Endothelial cell of hepatic sinusoid (primary cell): ENCODE measurements at regions not wholly inside any gene's neighbourhood (a gene's known extent, or its start where the extent isn't known, plus 50 kb on each side); places are given as distances from the start of the nearest gene placed in this dataset.

Experiments used
- in situ Hi-C: cut with HindIII; loops from 2 replicates; pipeline ENCODE4 v1.10.0; 2017; ENCODE audit warnings: low sequenced_read_pairs

GRCh38 chr21:14871861-14872260, 192.9 kb downstream of the NRIP1 start:
- in situ Hi-C loops: no loop called here

GRCh38 chr21:14870853-14871149, 194.0 kb downstream of the NRIP1 start:
- in situ Hi-C loops: no loop called here

- in situ Hi-C loops: no loop called here
Measured at GRCh38 chr21:14869984-14870852, 194.6 kb downstream of the NRIP1 start.

DNA sequence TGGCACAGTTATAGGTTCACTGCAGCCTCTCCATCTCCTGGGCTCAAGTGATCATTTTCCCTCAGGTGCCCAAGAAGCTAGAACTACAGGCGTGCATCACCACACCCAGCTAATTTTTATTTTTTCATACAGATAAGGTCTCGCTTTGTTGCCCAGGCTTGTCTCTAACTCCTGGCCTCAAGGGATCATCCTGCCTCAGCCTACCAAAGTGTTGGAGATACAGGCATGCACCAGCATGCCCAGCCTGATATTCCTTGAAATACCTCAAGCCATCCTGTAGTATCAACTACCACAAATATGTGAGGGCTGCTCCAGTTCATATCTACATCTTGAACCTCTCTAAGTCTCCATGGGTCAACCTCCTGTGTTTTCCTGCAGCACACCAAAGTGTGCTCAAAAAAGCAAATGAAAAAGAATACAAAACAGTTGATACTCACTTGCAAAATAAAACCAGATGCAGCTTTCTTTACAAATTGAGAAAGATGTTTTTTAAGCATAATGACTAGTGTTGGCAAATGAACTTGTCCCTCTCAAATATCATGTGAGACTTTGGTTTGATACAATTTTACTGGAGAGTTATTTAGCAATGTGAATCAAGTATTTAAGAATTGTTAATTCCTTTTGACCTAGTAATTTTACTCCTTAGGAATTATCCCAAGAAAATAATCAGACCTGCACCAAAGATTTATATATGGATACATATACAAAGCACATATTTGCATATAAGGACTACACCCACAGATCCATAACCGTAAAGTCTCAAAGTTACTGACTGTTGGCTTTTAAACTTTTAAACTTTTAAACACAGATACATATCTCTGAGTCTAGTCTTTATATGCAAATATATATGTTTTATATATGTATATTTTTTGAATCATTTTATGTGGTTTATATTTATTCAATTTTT, 197.7 kb downstream of the NRIP1 start:
- in situ Hi-C loops: no loop called here

- in situ Hi-C loops: loop anchor here (5.0 kb wide), 1 partner anchor 623 kb away; no protein-coding TSS in a partner anchor
Measured at GRCh38 chr21:14864211-14865021, 200.4 kb downstream of the NRIP1 start.

GRCh38 chr21:14863745-14864210, 201.0 kb downstream of the NRIP1 start:
- in situ Hi-C loops: loop anchor here (5.0 kb wide), 1 partner anchor 624 kb away; no protein-coding TSS in a partner anchor

DNA sequence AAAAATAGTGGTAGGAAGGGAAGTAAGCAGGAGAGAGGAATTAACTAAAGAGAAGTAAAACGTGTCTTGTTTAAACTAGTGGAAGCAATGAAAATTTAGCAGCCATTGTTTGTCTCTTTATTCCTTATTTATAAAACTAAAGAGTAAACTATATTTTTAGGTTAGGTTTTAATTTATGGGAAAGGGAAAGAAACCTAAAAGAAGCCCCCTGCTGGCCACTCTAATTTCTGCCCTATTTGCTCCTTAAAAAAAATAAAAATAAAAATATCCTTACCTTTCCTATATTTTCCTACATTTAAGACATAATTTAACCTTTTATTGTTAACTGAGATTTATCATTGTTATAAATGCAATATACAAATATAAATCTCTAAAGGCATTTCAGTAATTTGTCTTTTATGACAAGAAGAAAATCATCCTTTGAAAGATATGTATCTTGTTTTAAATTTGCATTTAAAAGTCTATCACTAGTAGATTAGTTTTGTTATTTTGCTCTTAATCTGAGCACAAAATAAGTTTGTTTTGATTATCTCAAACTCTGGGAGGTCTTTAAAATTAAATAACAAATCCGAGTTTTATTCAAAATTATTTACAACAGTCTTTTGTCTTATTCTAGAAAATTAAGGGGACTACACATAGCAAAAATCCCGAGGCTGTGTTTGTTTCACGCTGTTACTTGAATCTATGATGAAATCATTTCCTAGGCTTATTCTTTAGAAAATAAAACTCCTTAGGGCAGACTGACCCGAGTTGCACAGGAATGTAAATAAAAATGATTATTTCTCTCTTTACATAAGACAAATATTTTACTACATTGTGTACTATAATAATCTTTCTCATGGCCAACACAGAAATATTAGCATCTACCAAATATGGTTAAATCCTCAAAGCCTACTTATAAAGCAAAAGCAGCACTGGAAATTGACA, 201.7 kb downstream of the NRIP1 start:
- in situ Hi-C loops: loop anchor here (5.0 kb wide), 1 partner anchor 624 kb away; no protein-coding TSS in a partner anchor

GRCh38 chr21:14858311-14858710, 206.5 kb downstream of the NRIP1 start:
- in situ Hi-C loops: no loop called here

DNA sequence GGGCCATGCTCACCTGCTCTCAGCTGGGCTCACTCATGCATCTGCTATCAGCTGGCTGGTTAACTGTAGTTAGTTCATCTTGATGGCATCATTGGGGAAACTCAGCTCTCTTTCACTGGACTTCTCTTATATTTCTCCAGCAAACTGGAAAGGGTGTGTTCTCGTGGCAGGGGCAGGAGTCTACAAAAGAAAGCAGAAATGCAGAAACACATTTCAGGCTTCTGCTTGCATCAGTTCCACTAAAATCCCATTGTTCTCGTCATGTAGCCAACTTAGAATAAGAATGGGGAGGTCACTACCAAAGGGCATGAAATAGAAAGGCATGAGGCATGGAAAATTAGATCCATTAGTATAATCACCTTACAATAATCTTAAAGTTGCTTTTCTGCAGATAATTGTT, 207.3 kb downstream of the NRIP1 start:
- in situ Hi-C loops: no loop called here

DNA sequence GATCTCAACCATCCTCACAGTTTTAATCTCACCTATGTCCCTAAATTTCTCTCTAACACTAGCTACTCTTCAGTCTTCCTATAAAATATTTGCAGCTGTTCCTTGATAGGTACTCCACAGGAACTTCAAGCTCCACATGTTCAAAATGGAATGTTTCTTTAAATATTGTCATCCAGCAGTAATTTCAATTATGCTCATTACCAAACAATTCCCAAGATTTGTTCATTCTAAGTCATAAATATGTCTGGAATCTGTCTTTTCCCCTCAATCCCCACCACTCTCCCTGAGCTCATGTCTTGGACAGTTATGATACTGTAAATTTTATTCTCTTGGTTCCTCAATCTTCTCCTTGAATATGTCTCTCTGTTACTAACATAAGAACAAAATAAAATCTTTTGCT, 214.4 kb downstream of the NRIP1 start:
- in situ Hi-C loops: no loop called here

- in situ Hi-C loops: no loop called here
Measured at GRCh38 chr21:14846621-14847020, 218.2 kb downstream of the NRIP1 start.

DNA sequence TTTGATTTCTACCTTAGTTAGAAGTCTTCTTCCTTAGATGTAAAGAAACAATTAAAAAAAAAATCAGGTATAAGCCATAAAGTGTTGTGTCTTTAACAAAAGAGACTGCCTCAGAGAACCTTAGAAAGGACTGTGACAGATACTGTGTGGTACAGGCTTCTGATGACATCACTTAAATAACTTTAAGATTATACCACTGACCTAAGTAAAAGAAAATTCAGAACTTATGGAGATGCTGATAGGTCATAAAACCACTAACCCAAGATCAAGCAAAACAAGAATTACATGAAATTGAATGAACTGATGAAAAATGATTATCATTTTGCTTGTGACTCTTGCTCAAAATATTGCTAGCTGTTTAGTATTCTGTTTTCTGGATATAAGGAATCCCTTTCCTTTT, 220.8 kb downstream of the NRIP1 start:
- in situ Hi-C loops: no loop called here

GRCh38 chr21:14842601-14843000, 222.2 kb downstream of the NRIP1 start:
- in situ Hi-C loops: no loop called here

- in situ Hi-C loops: no loop called here
Measured at GRCh38 chr21:14841511-14842472, 223.0 kb downstream of the NRIP1 start.

DNA sequence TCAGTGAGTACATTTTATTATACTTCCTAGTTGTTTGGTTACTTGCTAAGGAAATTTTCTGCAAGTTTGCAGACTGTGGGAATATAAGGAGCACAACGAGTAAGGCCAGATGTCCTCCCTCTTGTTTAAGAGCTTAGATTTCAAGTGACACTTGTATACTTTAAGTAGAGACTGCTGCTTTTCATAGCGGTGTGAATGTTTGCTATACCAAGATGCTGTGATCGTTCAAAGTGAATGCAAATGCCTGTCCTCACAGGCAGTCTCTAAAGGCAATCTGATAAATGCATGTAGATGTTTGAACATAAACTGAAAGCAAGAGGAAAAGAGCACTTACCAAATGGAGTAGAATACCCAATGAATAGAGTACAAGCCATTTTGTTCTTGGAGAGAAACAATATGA, 226.4 kb downstream of the NRIP1 start:
- in situ Hi-C loops: no loop called here

DNA sequence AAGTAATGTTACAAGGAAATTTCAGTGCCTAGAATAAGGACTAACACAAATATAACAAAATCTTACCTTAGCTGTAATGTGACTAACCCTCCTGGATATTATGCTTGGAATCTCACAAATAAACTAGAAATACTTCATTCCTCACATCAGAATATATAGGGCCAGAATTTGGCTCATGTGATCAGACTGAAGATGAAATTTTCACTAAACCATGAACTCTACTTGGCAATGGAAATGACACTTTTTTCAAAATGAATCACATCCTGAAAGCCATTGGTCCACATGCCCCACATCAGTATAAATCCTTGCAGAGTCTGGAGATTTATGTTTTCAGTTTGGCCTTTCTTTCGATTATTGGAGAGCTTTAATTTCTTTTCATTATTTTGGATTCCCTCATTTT, 227.8 kb downstream of the NRIP1 start:
- in situ Hi-C loops: no loop called here

- in situ Hi-C loops: no loop called here
Measured at GRCh38 chr21:14833666-14834351, 231.0 kb downstream of the NRIP1 start.

DNA sequence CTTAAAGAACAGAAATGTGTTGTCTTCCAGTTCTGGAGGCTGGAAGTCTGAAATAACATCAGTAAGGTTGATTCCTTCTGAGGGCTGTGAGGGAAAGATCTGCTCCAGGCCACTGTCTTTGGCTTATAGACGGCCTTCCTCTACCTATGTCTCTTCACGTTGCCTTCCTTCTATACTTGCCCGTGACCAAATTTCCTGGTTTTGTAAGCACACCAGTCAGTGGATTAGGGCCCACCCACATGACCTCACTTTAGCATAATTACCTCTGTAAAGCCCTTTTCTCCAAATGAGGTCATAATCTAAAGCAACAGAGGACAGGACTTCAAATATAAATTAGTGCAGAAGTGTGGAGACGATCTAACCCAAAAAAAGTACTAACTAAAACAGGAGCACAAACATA, 231.6 kb downstream of the NRIP1 start:
- in situ Hi-C loops: no loop called here
